Osteocyte (in vitro differentiated cells): ENCODE measurements at regions not wholly inside any gene's neighbourhood (a gene's known extent, or its start where the extent isn't known, plus 50 kb on each side); places are given as distances from the start of the nearest gene placed in this dataset.

Experiments
- DNase-seq: peaks from one replicate; pipeline ENCODE4 v3.0.0; 2021; ENCODE audit warnings: mixed read lengths; ENCODE audit not compliant: unreplicated experiment; ENCODE audit errors: extremely low spot score
- H3K27ac Mint-ChIP-seq: one replicate; pipeline ENCODE4 v1.8.0; 2021; ENCODE audit warnings: mild to moderate bottlenecking, mixed read lengths; ENCODE audit not compliant: unreplicated experiment
- H3K27me3 Mint-ChIP-seq: one replicate; pipeline ENCODE4 v1.8.0; 2021; ENCODE audit warnings: mixed read lengths; ENCODE audit not compliant: unreplicated experiment
- H3K36me3 Mint-ChIP-seq: one replicate; pipeline ENCODE4 v1.8.0; 2021; ENCODE audit warnings: mixed read lengths; ENCODE audit not compliant: unreplicated experiment
- H3K4me1 Mint-ChIP-seq: one replicate; pipeline ENCODE4 v1.8.0; 2021; ENCODE audit warnings: mixed read lengths; ENCODE audit not compliant: unreplicated experiment
- H3K4me3 Mint-ChIP-seq: one replicate; pipeline ENCODE4 v1.8.0; 2021; ENCODE audit warnings: mild to moderate bottlenecking, moderate library complexity, mixed read lengths; ENCODE audit not compliant: unreplicated experiment
- H3K9me3 Mint-ChIP-seq: one replicate; pipeline ENCODE4 v1.8.0; 2021; ENCODE audit warnings: mixed read lengths; ENCODE audit not compliant: unreplicated experiment
- CTCF ChIP-seq: fragments of 200-600 bp; sonication (generic); IDR thresholded peaks from 2 replicates; pipeline ENCODE4 v1.5.0; 2021; ENCODE audit warnings: antibody characterized with exemption, mild to moderate bottlenecking, moderate library complexity

- peaks cover 27% of the 10 kb centered on the region for H3K4me1 Mint-ChIP-seq
- peaks cover 15% of the 10 kb centered on the region for H3K9me3 Mint-ChIP-seq
- H3K27me3 Mint-ChIP-seq: no peaks in the 10 kb centered on the region
- TF ChIP-seq CTCF: no peak
- no peaks in the 10 kb centered on the region for H3K36me3 Mint-ChIP-seq
- DNase-seq: no peak
- no peak overlapping the region for H3K27ac Mint-ChIP-seq
- no peak overlapping the region for H3K4me3 Mint-ChIP-seq
These were observed 138.9 kb upstream of the MID1 start for GRCh38 chrX:10759141-10759799.

- Mint-ChIP-seq H3K27ac (no peak overlapping the region), H3K4me1 (peaks cover 8% of the 10 kb centered on the region), H3K9me3 (peaks cover 14% of the 10 kb centered on the region), H3K27me3 (no peaks in the 10 kb centered on the region), H3K4me3 (no peak overlapping the region), H3K36me3 (no peaks in the 10 kb centered on the region)
- DNase-seq: no peak
- TF ChIP-seq CTCF: no peak
These were observed 141.1 kb upstream of the MID1 start for GRCh38 chrX:10761447-10761846.

GRCh38 chrX:10769195-10769594 lies 148.8 kb upstream of the MID1 start:
- Mint-ChIP-seq H3K4me3 (peak overlapping the region; percentile 47), H3K9me3 (peaks cover 10% of the 10 kb centered on the region), H3K27ac (peak overlapping the region; percentile 64), H3K27me3 (no peaks in the 10 kb centered on the region), H3K36me3 (no peaks in the 10 kb centered on the region), H3K4me1 (peaks cover 9% of the 10 kb centered on the region)
- no peak for DNase-seq
- TF ChIP-seq CTCF: peak; percentile 55

- Mint-ChIP-seq H3K4me3 (peak overlapping the region; percentile 47), H3K27me3 (no peaks in the 10 kb centered on the region), H3K36me3 (no peaks in the 10 kb centered on the region), H3K27ac (peak overlapping the region; percentile 64), H3K4me1 (peaks cover 9% of the 10 kb centered on the region), H3K9me3 (peaks cover 10% of the 10 kb centered on the region)
- DNase-seq: no peak
- no peak for TF ChIP-seq CTCF
These were observed 149.6 kb upstream of the MID1 start for GRCh38 chrX:10769696-10770619.

GRCh38 chrX:10773318-10773717 lies 152.9 kb upstream of the MID1 start:
- TF ChIP-seq CTCF: no peak
- H3K4me1 Mint-ChIP-seq: peaks cover 8% of the 10 kb centered on the region
- no peaks in the 10 kb centered on the region for H3K27me3 Mint-ChIP-seq
- no peak overlapping the region for H3K27ac Mint-ChIP-seq
- peaks cover 7% of the 10 kb centered on the region for H3K9me3 Mint-ChIP-seq
- DNase-seq: no peak
- no peak overlapping the region for H3K4me3 Mint-ChIP-seq
- no peaks in the 10 kb centered on the region for H3K36me3 Mint-ChIP-seq
